SW 1271 (cell line): ENCODE measurements at regions not wholly inside any gene's neighbourhood (a gene's known extent, or its start where the extent isn't known, plus 50 kb on each side); places are given as distances from the start of the nearest gene placed in this dataset.

Experiments
- DNase-seq, 2 experiments: peaks; one replicate each; lab custom pipeline; 2025; lab: John Stamatoyannopoulos, UW

DNA sequence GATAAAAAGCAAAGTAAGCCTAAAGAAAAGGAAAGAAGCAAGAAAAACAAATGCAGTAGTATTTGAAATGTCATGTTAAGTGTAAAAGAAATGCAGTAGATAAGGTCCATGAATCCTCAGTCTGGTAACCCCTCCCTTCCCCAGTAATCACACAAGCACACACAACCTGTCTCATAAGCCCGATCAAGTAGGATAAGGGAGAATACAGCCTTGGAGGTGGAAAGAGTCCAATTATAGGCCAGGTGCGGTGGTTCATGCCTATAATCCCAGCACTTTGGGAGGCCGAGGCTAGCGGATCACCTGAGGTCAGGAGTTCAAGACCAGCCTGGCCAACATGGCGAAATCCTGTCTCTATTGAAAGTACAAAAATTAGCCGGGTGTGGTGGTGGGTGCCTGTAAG lies 117.9 kb downstream of the GADD45G start:
- no peak for DNase-seq

- DNase-seq = no peak
These were observed 118.8 kb downstream of the GADD45G start for GRCh38 chr9:89723469-89724100.

DNA sequence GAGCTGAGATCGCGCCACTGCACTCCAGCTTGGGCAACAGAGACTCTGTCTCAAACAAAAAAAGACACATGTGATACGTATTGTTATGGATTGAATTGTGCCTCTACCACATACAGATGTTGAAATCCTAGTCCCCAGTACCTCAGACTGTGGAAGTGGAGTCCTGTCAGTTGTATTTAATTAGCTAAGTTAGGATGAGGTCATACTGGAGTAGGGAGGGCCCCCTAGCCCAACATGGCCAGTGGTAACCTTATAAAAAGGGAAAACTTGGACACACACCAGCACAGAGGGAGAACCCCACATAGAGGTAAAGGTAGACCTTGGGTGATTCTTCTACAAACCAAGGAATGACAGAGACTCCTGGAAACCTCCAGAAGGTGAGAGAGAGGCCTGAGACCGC lies 119.8 kb downstream of the GADD45G start:
- no peak for DNase-seq

GRCh38 chr9:89725271-89725670 lies 120.5 kb downstream of the GADD45G start:
- DNase-seq = no peak

- no peak for DNase-seq
These were observed 125.2 kb downstream of the GADD45G start for GRCh38 chr9:89729954-89730530.

DNA sequence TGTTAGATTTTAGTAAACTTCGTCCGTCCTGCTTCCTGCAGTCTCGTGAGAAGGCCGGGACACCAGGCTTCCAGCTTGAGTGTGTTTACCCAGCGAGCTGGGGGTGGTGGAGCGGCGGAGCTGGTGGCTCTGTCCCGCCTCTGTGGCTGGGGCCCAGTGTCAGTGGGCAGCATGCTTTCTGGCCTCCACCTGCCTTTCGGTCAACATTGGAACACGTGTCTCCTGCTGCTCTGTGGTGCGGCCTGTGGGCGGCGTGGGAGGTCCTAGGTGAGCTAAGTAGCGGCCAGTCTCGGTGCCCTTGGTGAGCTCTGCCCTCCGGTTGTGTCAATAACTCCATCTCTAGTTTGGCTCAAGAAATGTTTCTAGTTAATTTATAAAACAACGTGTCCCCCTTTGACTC lies 125.9 kb downstream of the GADD45G start:
- DNase-seq = no peak

DNA sequence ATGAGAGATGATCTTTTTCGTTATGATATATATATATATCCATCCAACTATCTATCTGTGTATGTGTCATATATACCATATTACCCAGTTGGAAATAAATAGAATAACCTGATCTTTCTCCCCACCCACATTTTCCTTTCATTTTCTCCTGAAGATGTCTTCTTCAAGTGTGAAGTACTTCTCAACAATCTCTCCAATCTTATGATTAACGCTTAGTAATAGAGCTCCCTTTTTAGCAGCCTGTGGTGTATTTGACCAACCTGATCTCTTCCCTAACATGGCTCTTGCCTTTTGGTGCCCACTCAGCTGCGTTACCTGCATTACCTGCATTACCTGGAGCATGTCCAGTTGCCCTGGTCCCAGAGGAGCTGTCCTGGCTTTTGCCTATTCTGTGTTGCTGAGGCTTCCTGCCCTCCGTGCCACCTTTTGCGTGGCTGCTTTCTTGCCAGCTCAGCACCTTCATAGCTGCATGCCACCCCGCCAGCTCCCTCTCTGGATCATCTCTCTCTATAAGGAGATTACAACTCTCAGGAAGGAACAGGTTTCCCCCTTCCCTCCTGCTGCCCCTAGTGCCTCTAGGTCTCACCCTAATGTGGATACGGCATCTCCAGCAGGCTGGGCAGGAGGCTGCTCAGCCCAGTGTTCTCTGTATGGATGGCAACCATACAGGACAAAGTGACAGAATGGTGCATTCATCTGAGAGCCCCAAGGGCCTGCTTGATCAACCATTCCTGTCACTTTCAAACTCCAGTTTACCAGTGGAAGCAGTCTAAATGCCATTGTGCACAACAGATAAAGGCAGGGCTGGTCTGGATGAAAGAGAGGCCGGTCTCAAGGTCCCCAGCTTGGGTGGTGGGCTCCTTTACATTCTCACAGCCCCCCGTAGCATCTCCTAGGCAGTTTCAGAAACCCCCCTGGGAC lies 126.7 kb downstream of the GADD45G start:
- DNase-seq = no peak

- DNase-seq = no peak
These were observed 127.6 kb downstream of the GADD45G start for GRCh38 chr9:89732295-89732938.

DNA sequence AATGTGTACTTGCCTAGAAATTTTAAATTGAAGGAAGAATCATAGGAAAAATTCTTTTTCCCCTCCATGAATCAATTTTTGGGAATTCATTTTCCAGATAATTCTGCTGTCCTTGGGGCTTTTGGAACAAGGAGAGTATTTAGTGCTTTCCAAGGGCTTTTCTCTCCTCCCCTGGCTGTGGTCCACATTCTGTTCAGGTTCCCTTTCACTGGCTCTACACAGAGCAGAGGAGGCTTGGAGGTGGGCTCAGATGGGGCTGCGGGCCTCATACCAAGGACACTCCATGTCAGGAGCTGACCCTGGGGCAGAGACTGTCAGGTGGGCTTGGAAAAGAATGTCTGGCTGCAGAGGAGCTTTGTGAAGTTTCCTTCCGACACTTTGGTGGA lies 128.1 kb downstream of the GADD45G start:
- no peak for DNase-seq

GRCh38 chr9:89734600-89735041 lies 129.8 kb downstream of the GADD45G start:
- DNase-seq = no peak

- DNase-seq = no peak
These were observed 133.5 kb downstream of the GADD45G start for GRCh38 chr9:89738137-89738932.

DNA sequence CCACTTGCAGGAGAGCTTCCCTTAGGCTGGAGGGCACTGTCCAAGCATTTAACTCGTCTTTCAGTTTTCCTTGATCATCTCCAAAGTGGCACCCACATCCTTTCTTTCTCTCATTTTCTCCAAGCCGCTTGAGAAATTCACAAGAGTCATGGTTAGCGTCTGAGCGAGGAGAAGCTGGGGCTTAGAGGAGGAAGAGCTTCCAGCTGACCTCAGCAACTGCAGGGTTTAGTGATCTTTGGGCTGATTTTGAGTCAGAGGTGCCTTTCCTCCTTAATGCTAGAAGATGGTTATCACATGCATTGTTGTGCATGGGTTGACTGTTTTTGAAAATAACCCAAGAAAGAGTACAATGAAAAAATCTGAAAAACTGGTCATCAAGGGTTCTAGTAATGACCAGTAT lies 134.7 kb downstream of the GADD45G start:
- no peak for DNase-seq

DNA sequence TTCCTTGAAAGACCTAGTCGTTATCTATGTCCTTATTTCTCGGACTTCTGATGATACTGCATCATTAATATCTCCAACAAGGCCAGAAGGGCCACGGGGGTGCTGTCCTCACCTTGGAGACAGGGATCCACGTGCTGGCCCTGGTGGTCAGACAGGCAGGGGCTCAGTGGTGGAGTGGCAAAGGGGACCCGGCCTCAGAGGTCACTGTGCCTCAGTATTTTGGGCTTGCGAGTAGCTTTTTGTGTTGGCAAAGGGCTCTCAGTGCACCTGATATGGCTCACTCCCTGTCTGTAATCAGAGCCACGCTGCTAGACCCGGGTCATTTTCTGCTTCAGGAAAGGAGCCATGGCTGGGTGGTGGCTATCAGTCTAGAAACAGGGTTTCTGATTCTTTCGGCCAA lies 135.1 kb downstream of the GADD45G start:
- DNase-seq = no peak

GRCh38 chr9:89740722-89741121 lies 135.9 kb downstream of the GADD45G start:
- DNase-seq = no peak

DNA sequence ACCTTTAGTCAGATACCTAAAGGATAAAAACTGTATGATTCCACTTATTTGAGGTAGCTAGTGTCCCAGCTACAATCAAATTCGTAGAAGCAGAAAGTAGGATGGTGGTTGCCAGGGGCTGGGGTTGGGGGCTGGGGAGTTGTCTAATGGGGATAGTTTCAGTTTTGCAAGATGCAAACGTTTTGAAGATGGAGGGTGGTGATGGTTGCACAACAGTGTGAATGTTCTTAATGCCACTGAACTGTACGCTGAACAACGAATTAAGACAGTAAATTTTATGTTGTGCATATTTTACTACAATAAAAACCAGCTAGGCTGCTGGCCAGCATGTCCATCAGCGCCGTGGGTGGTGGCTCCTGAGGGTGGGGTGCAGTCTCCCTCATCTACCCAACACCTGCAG lies 137.8 kb downstream of the GADD45G start:
- DNase-seq = no peak

- DNase-seq = no peak
These were observed 138.4 kb downstream of the GADD45G start for GRCh38 chr9:89743216-89743572.

- DNase-seq = no peak
These were observed 138.9 kb downstream of the GADD45G start for GRCh38 chr9:89743573-89744254.

GRCh38 chr9:89744255-89744648 lies 139.4 kb downstream of the GADD45G start:
- DNase-seq = no peak

DNA sequence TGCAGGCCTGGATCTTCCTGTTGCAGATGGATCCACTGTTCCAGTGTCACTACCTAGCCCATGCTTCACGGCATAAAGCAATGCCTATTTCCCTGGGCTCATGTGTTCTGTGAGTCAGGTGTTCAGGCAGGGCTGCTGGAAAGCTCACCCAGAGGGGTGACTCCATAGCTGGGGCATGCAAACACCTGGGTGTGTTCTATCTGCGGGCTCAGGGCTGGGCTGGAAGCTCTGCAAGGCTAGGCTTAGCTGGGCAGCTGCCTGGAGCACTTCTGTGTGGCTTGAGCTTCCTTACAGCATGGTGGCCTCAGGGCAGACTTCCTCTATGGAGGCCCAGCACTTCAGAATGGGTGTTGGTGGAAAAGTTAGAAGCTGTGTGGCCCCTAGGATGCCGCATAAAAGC lies 139.9 kb downstream of the GADD45G start:
- no peak for DNase-seq

- DNase-seq = no peak
These were observed 141.0 kb downstream of the GADD45G start for GRCh38 chr9:89745601-89746376.
